HepG2 (cell line): ENCODE measurements at regions not wholly inside any gene's neighbourhood (a gene's known extent, or its start where the extent isn't known, plus 50 kb on each side); places are given as distances from the start of the nearest gene placed in this dataset.
"Not testable (repeated sequence)": the region's sequence is repeated elsewhere in the genome, so short reads cannot be mapped to it uniquely, and the experiment has no call there.

Experiments used
- ATAC-seq: fragments of 200-7000 bp; cut with Tn5 transposase; 3 replicates; pipeline ENCODE4 v1.9.1; 2020; ENCODE audit warnings: mild to moderate bottlenecking, moderate library complexity
- BruUV-seq: library from RNA; stranded (reverse); fragments of 400-500 nt; replicated peaks from 2 replicates; lab custom pipeline; 2021; lab: Mats Ljungman, UMichigan
- CTCF ChIA-PET: fragments of 300-600 bp; formaldehyde crosslinking; extraction: SDS; loops from one replicate; lab custom pipeline; 2021; ENCODE audit warnings: low total read pairs, inconsistent platforms, low intra/inter-chr PET ratio; lab: Yijun Ruan, JAX
- POLR2A ChIA-PET: fragments of 350-600 bp; sonication (Branson Sonifier 250); formaldehyde crosslinking; loops from one replicate; lab custom pipeline; 2020; ENCODE audit warnings: antibody characterized with exemption, inconsistent platforms; lab: Yijun Ruan, JAX
- DNase-seq: peaks from one replicate; pipeline ENCODE4 v3.0.0-alpha.2; 2015; ENCODE audit warnings: low spot score
- FAIRE-seq: peaks from 3 replicates; lab custom pipeline; 2011; peaks lifted over from hg19 to GRCh38; lab: Jason Lieb, UNC
- H2AFZ ChIP-seq: one replicate; pipeline ENCODE4 v1.6.1; 2011; ENCODE audit warnings: low read length, inconsistent platforms
- H3K27ac ChIP-seq: fragments of 300-600 bp; 3 replicates; pipeline ENCODE4 v1.8.0; 2011; ENCODE audit warnings: mixed run types, mild to moderate bottlenecking, mixed read lengths, low read length, inconsistent platforms; ENCODE audit not compliant: insufficient read depth; ENCODE audit errors: extremely low read length
- H3K27me3 ChIP-seq, 2 experiments: fragments of 200-600 bp in 1 of 2; 2 replicates in 1 of 2; 3 replicates in 1 of 2; pipeline versions ENCODE4 v1.6.0 to v1.8.0; 2011; ENCODE audit warnings: low read length in 2 of 2, mild to moderate bottlenecking in 2 of 2, moderate library complexity in 2 of 2, inconsistent platforms in 1 of 2; ENCODE audit not compliant: insufficient read depth in 2 of 2, control insufficient read depth in 1 of 2
- H3K36me3 ChIP-seq, 2 experiments: fragments of 200-600 bp in 1 of 2; replicated peaks in 1 of 2; 2 replicates in 1 of 2; 3 replicates in 1 of 2; pipeline versions ENCODE4 v1.5.1 to v1.8.0; 2011; ENCODE audit warnings: low read length in 2 of 2, inconsistent platforms in 1 of 2; ENCODE audit not compliant: insufficient read depth in 2 of 2, control insufficient read depth in 1 of 2
- H3K4me1 ChIP-seq: 2 replicates; pipeline ENCODE4 v1.5.1; 2012; ENCODE audit warnings: low read length, inconsistent platforms; ENCODE audit not compliant: insufficient read depth
- H3K4me2 ChIP-seq: 2 replicates; pipeline ENCODE4 v1.6.0; 2011; ENCODE audit warnings: low read depth, low read length, inconsistent platforms
- H3K4me3 ChIP-seq, 3 experiments: fragments of 200-600 bp in 1 of 3; sonication (generic), shearing (Covaris generic) in 1 of 3; replicated peaks in 1 of 3; 2 replicates each; pipeline ENCODE4 v1.5.1; 2011 to 2016; ENCODE audit warnings: low read length in 3 of 3, inconsistent platforms in 2 of 3, low read depth in 2 of 3, mild to moderate bottlenecking in 2 of 3, control low read depth in 1 of 3, mixed read lengths in 1 of 3; ENCODE audit not compliant: insufficient read depth in 1 of 3
- H3K79me2 ChIP-seq: one replicate; pipeline ENCODE4 v1.6.1; 2011; ENCODE audit warnings: low read length, inconsistent platforms; ENCODE audit not compliant: insufficient read depth
- H3K9ac ChIP-seq: 2 replicates; pipeline ENCODE4 v1.6.0; 2011; ENCODE audit warnings: mild to moderate bottlenecking, low read depth, low read length, inconsistent platforms; ENCODE audit not compliant: insufficient read depth
- H3K9me3 ChIP-seq: 2 replicates; pipeline ENCODE4 v1.5.1; 2012; ENCODE audit warnings: mild to moderate bottlenecking, low read length
- H4K20me1 ChIP-seq: 2 replicates; pipeline ENCODE4 v1.6.0; 2011; ENCODE audit warnings: inconsistent platforms, mild to moderate bottlenecking, low read length, moderate library complexity; ENCODE audit not compliant: insufficient read depth
- ZNF121 ChIP-seq: sonication (generic); formaldehyde crosslinking; IDR thresholded peaks from 2 replicates; pipeline ENCODE4 v1.5.0; 2020; ENCODE audit warnings: mild to moderate bottlenecking, missing genetic modification reagents
- WGBS: methylation state at CpG from one replicate; pipeline ENCODE4 v1.1.6; 2017; ENCODE audit warnings: low lambda C conversion rate; 5-methylcytosine and 5-hydroxymethylcytosine counted together
- in situ Hi-C: cut with HindIII; loops from 2 replicates; pipeline ENCODE4 v1.10.0; 2017; ENCODE audit warnings: low pct_unique_long_range_greater_than_20kb; ENCODE audit not compliant: extremely low pct_ligation_motif_present
- intact Hi-C: fragments of 100-400 bp; cut with micrococcal nuclease; formaldehyde crosslinking; loops from one replicate; pipeline ENCODE4 v1.10.0; 2022; ENCODE audit not compliant: unreplicated experiment

DNA sequence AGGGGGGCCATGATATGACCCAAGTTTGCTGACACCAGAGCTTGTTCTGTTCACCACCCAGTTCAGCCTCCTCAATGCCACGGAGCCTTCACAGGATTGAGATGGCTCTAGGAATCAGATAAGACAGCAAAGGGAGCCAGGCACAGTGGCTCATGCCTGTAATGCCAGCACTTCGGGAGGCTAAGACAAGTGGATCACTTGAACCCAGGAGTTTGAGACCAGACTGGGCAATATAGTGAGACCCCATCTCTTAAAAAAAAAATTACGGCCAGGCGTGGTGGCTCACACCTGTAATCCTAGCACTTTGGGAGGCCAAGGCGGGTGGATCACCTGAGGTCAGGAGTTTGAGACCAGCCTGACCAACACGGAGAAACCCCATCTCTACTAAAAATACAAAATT is 67.5 kb upstream of the USP9X start:
- POLR2A ChIA-PET: interaction anchor here (1.0 kb wide), 1 partner anchor 67 kb away, joined by 3 read pairs; no protein-coding TSS in a partner anchor
- H3K9me3 ChIP-seq, H2AFZ ChIP-seq, H4K20me1 ChIP-seq, DNase-seq, ATAC-seq, H3K4me2 ChIP-seq, intact Hi-C loops, FAIRE-seq, H3K4me3 ChIP-seq, H3K79me2 ChIP-seq, H3K27me3 ChIP-seq, H3K36me3 ChIP-seq, H3K9ac ChIP-seq, BruUV-seq, H3K27ac ChIP-seq, CTCF ChIA-PET, in situ Hi-C loops: not testable (repeated sequence)
- WGBS: 93% methylated on average over 6 of the region's 6 CpGs
- peaks cover 27% of the 10 kb centered on the region for H3K4me1 ChIP-seq
- peak; percentile 68 for TF ChIP-seq ZNF121 (CRISPR knock-in tag)

GRCh38 chrX:41018391-41019040 is 66.7 kb upstream of the USP9X start:
- H3K36me3 ChIP-seq, H3K9ac ChIP-seq, ATAC-seq, FAIRE-seq, H4K20me1 ChIP-seq, H2AFZ ChIP-seq, in situ Hi-C loops, H3K27me3 ChIP-seq, BruUV-seq, H3K27ac ChIP-seq, H3K79me2 ChIP-seq, CTCF ChIA-PET, intact Hi-C loops, H3K4me2 ChIP-seq, DNase-seq, H3K4me3 ChIP-seq, H3K9me3 ChIP-seq: not testable (repeated sequence)
- POLR2A ChIA-PET: interaction anchor here (1.2 kb wide), 1 partner anchor 8 kb away, joined by 5 read pairs; no protein-coding TSS in a partner anchor
- 89% methylated on average over 9 of the region's 9 CpGs for WGBS
- peaks cover 34% of the 10 kb centered on the region for H3K4me1 ChIP-seq
